NOMO-1 treated with dmso at 0.1 percent for 144 hours (cell line): ENCODE measurements at regions not wholly inside any gene's neighbourhood (a gene's known extent, or its start where the extent isn't known, plus 50 kb on each side); places are given as distances from the start of the nearest gene placed in this dataset.
"Not testable (repeated sequence)": the region's sequence is repeated elsewhere in the genome, so short reads cannot be mapped to it uniquely, and the experiment has no call there.

Experiments
- DNase-seq: peaks from one replicate; lab custom pipeline; 2025; ENCODE audit not compliant: unreplicated experiment; lab: John Stamatoyannopoulos, UW

- DNase-seq, result no peak
Measured at GRCh38 chr10:118963933-118964332, 65.6 kb upstream of the NANOS1 start.

- not testable (repeated sequence) for DNase-seq
Measured at GRCh38 chr10:118964476-118964875, 65.0 kb upstream of the NANOS1 start.

- DNase-seq, result no peak
Measured at GRCh38 chr10:118965096-118965495, 64.4 kb upstream of the NANOS1 start.

- DNase-seq, result no peak
Measured at GRCh38 chr10:118965645-118966044, 63.9 kb upstream of the NANOS1 start.

GRCh38 chr10:118966076-118966849, 63.3 kb upstream of the NANOS1 start:
- no peak for DNase-seq

- no peak for DNase-seq
Measured at GRCh38 chr10:118966850-118967125, 62.7 kb upstream of the NANOS1 start.

- no peak for DNase-seq
Measured at GRCh38 chr10:118967160-118967559, 62.4 kb upstream of the NANOS1 start.

- DNase-seq, result no peak
Measured at GRCh38 chr10:118968060-118968459, 61.5 kb upstream of the NANOS1 start.

- DNase-seq, result no peak
Measured at GRCh38 chr10:118968482-118968881, 61.0 kb upstream of the NANOS1 start.

GRCh38 chr10:118969014-118969413, 60.5 kb upstream of the NANOS1 start:
- DNase-seq, result no peak

GRCh38 chr10:118970770-118971169, 58.7 kb upstream of the NANOS1 start:
- no peak for DNase-seq

- no peak for DNase-seq
Measured at GRCh38 chr10:118971187-118971586, 58.3 kb upstream of the NANOS1 start.

GRCh38 chr10:118971876-118972275, 57.6 kb upstream of the NANOS1 start:
- no peak for DNase-seq

GRCh38 chr10:118973744-118974143, 55.8 kb upstream of the NANOS1 start:
- DNase-seq, result no peak

- no peak for DNase-seq
Measured at GRCh38 chr10:118974951-118975350, 54.6 kb upstream of the NANOS1 start.

GRCh38 chr10:118976219-118976618, 53.3 kb upstream of the NANOS1 start:
- not testable (repeated sequence) for DNase-seq

- DNase-seq, result no peak
Measured at GRCh38 chr10:118977022-118977599, 52.4 kb upstream of the NANOS1 start.

GRCh38 chr10:118977835-118978234, 51.7 kb upstream of the NANOS1 start:
- no peak for DNase-seq

GRCh38 chr10:118978316-118978997, 51.1 kb upstream of the NANOS1 start:
- no peak for DNase-seq

- DNase-seq, result no peak
Measured at GRCh38 chr10:118978998-118979350, 50.5 kb upstream of the NANOS1 start.

- no peak for DNase-seq
Measured at GRCh38 chr10:118979661-118980060, 49.9 kb upstream of the NANOS1 start.
